HS-5 (cell line): ENCODE measurements at regions not wholly inside any gene's neighbourhood (a gene's known extent, or its start where the extent isn't known, plus 50 kb on each side); places are given as distances from the start of the nearest gene placed in this dataset.

Source experiments
- DNase-seq: peaks from one replicate; pipeline ENCODE4 v3.0.0-alpha.2; 2012; ENCODE audit warnings: low read depth

GRCh38 chr3:104510131-104510849, 856.4 kb upstream of the ALCAM start:
- DNase-seq = no peak

GRCh38 chr3:104514371-104514770, 852.3 kb upstream of the ALCAM start:
- no peak for DNase-seq

GRCh38 chr3:104514776-104515175, 851.9 kb upstream of the ALCAM start:
- no peak for DNase-seq

- no peak for DNase-seq
Observed at GRCh38 chr3:104519068-104519467, 847.6 kb upstream of the ALCAM start.

GRCh38 chr3:104519468-104520227, 847.1 kb upstream of the ALCAM start:
- no peak for DNase-seq

- DNase-seq = no peak
Observed at GRCh38 chr3:104520228-104520655, 846.5 kb upstream of the ALCAM start.

GRCh38 chr3:104521606-104522336, 844.9 kb upstream of the ALCAM start:
- no peak for DNase-seq

- DNase-seq = no peak
Observed at GRCh38 chr3:104523136-104523535, 843.6 kb upstream of the ALCAM start.

GRCh38 chr3:104526901-104527401, 839.8 kb upstream of the ALCAM start:
- DNase-seq = no peak

- no peak for DNase-seq
Observed at GRCh38 chr3:104530934-104531333, 835.8 kb upstream of the ALCAM start.

- no peak for DNase-seq
Observed at GRCh38 chr3:104536715-104537114, 830.0 kb upstream of the ALCAM start.

GRCh38 chr3:104537323-104537722, 829.4 kb upstream of the ALCAM start:
- no peak for DNase-seq

GRCh38 chr3:104546301-104546700, 820.4 kb upstream of the ALCAM start:
- DNase-seq = no peak

GRCh38 chr3:104547031-104547430, 819.7 kb upstream of the ALCAM start:
- no peak for DNase-seq

GRCh38 chr3:104548401-104548800, 818.3 kb upstream of the ALCAM start:
- no peak for DNase-seq

- DNase-seq = no peak
Observed at GRCh38 chr3:104549099-104549714, 817.5 kb upstream of the ALCAM start.

- no peak for DNase-seq
Observed at GRCh38 chr3:104553121-104553520, 813.6 kb upstream of the ALCAM start.

GRCh38 chr3:104554425-104554824, 812.3 kb upstream of the ALCAM start:
- no peak for DNase-seq

- no peak for DNase-seq
Observed at GRCh38 chr3:104555728-104556127, 811.0 kb upstream of the ALCAM start.

- DNase-seq = no peak
Observed at GRCh38 chr3:104556372-104557078, 810.2 kb upstream of the ALCAM start.

- no peak for DNase-seq
Observed at GRCh38 chr3:104561324-104561723, 805.4 kb upstream of the ALCAM start.
